HepG2 (cell line): ENCODE measurements at regions not wholly inside any gene's neighbourhood (a gene's known extent, or its start where the extent isn't known, plus 50 kb on each side); places are given as distances from the start of the nearest gene placed in this dataset.

Source experiments
- CEBPB ChIP-seq: IDR thresholded peaks from 2 replicates; pipeline ENCODE4 v1.6.1; 2011; ENCODE audit warnings: low read depth, low read length, improper control_type of control experiment, borderline replicate concordance
- CREB3 ChIP-seq: sonication (generic); formaldehyde crosslinking; IDR thresholded peaks from 2 replicates; pipeline ENCODE4 v1.5.0; 2020; ENCODE audit warnings: missing genetic modification reagents
- EP300 ChIP-seq, 3 experiments: sonication (generic) in 1 of 3; formaldehyde crosslinking in 1 of 3; IDR thresholded peaks; 2 replicates each; pipeline versions ENCODE4 v1.5.1 to v1.6.1; 2011 to 2020; ENCODE audit warnings: low read depth in 2 of 3, low read length in 2 of 3, borderline replicate concordance in 1 of 3, improper control_type of control experiment in 1 of 3, mild to moderate bottlenecking in 1 of 3, missing genetic modification reagents in 1 of 3, moderate library complexity in 1 of 3
- GABPA ChIP-seq, 2 experiments: IDR thresholded peaks; 2 replicates each; pipeline ENCODE4 v1.6.1; 2011 to 2016; ENCODE audit warnings: low read depth in 2 of 2, low read length in 1 of 2, missing biosample characterization in 1 of 2, missing genetic modification characterization in 1 of 2
- MAFF ChIP-seq: IDR thresholded peaks from 2 replicates; pipeline ENCODE4 v1.6.1; 2011; ENCODE audit warnings: low read depth, low read length, improper control_type of control experiment
- MIER2 ChIP-seq: IDR thresholded peaks from 2 replicates; pipeline ENCODE4 v1.6.1; 2016; ENCODE audit warnings: missing biosample characterization, missing genetic modification reagents
- POLR2A ChIP-seq, 2 experiments: IDR thresholded peaks; 2 replicates each; pipeline ENCODE4 v1.6.1; 2011; ENCODE audit warnings: low read depth in 2 of 2, low read length in 2 of 2, mild to moderate bottlenecking in 1 of 2, moderate library complexity in 1 of 2; ENCODE audit not compliant: insufficient read depth in 1 of 2
- PRMT3 ChIP-seq: sonication (generic); formaldehyde crosslinking; IDR thresholded peaks from 2 replicates; pipeline ENCODE4 v1.8.1; 2022; ENCODE audit warnings: low read depth, mild to moderate bottlenecking, moderate library complexity, missing genetic modification reagents, borderline replicate concordance
- ZNF24 ChIP-seq: fragments of 450-650 bp; IDR thresholded peaks from 2 replicates; pipeline ENCODE4 v1.6.1; 2017; ENCODE audit warnings: antibody characterized with exemption, mild to moderate bottlenecking
- TF ChIP-seq, protein P1 (sequence below): IDR thresholded peaks from 2 replicates; pipeline ENCODE4 v1.6.1; 2016; ENCODE audit warnings: low read depth, missing genetic modification reagents, missing compliant biosample characterization
- TF ChIP-seq, protein P2 (sequence below): sonication (generic); formaldehyde crosslinking; IDR thresholded peaks from 2 replicates; pipeline ENCODE4 v1.5.0; 2020; ENCODE audit warnings: mild to moderate bottlenecking, missing genetic modification reagents, moderate library complexity

GRCh38 chr4:107279733-107280132 lies 243.6 kb upstream of the DKK2 start:
- no peak for TF ChIP-seq ZNF24
- TF ChIP-seq, protein P1, sequence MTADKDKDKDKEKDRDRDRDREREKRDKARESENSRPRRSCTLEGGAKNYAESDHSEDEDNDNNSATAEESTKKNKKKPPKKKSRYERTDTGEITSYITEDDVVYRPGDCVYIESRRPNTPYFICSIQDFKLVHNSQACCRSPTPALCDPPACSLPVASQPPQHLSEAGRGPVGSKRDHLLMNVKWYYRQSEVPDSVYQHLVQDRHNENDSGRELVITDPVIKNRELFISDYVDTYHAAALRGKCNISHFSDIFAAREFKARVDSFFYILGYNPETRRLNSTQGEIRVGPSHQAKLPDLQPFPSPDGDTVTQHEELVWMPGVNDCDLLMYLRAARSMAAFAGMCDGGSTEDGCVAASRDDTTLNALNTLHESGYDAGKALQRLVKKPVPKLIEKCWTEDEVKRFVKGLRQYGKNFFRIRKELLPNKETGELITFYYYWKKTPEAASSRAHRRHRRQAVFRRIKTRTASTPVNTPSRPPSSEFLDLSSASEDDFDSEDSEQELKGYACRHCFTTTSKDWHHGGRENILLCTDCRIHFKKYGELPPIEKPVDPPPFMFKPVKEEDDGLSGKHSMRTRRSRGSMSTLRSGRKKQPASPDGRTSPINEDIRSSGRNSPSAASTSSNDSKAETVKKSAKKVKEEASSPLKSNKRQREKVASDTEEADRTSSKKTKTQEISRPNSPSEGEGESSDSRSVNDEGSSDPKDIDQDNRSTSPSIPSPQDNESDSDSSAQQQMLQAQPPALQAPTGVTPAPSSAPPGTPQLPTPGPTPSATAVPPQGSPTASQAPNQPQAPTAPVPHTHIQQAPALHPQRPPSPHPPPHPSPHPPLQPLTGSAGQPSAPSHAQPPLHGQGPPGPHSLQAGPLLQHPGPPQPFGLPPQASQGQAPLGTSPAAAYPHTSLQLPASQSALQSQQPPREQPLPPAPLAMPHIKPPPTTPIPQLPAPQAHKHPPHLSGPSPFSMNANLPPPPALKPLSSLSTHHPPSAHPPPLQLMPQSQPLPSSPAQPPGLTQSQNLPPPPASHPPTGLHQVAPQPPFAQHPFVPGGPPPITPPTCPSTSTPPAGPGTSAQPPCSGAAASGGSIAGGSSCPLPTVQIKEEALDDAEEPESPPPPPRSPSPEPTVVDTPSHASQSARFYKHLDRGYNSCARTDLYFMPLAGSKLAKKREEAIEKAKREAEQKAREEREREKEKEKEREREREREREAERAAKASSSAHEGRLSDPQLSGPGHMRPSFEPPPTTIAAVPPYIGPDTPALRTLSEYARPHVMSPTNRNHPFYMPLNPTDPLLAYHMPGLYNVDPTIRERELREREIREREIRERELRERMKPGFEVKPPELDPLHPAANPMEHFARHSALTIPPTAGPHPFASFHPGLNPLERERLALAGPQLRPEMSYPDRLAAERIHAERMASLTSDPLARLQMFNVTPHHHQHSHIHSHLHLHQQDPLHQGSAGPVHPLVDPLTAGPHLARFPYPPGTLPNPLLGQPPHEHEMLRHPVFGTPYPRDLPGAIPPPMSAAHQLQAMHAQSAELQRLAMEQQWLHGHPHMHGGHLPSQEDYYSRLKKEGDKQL (CRISPR knock-in tag), result no peak
- no peak for TF ChIP-seq MIER2 (CRISPR knock-in tag)
- TF ChIP-seq MAFF, result no peak
- no peak for TF ChIP-seq EP300 (IDR thresholded peaks at IDR 0.05; ENCODE audit: low read depth in 2 of 2, low read length in 2 of 2)
- no peak for TF ChIP-seq EP300 (CRISPR knock-in tag; IDR thresholded peaks at IDR 0.05; ENCODE audit: borderline replicate concordance)
- TF ChIP-seq PRMT3 (CRISPR knock-in tag), result no peak
- TF ChIP-seq POLR2A (IDR thresholded peaks at IDR 0.05; ENCODE audit: insufficient read depth in 1 of 2, low read depth in 2 of 2, low read length in 2 of 2), result no peak
- no peak for TF ChIP-seq CREB3 (CRISPR knock-in tag)
- no peak for TF ChIP-seq GABPA (IDR thresholded peaks at IDR 0.05; ENCODE audit: low read depth, low read length)
- no peak for TF ChIP-seq GABPA (CRISPR knock-in tag; IDR thresholded peaks at IDR 0.05; ENCODE audit: low read depth)
- no peak for TF ChIP-seq CEBPB
- TF ChIP-seq, protein P2, sequence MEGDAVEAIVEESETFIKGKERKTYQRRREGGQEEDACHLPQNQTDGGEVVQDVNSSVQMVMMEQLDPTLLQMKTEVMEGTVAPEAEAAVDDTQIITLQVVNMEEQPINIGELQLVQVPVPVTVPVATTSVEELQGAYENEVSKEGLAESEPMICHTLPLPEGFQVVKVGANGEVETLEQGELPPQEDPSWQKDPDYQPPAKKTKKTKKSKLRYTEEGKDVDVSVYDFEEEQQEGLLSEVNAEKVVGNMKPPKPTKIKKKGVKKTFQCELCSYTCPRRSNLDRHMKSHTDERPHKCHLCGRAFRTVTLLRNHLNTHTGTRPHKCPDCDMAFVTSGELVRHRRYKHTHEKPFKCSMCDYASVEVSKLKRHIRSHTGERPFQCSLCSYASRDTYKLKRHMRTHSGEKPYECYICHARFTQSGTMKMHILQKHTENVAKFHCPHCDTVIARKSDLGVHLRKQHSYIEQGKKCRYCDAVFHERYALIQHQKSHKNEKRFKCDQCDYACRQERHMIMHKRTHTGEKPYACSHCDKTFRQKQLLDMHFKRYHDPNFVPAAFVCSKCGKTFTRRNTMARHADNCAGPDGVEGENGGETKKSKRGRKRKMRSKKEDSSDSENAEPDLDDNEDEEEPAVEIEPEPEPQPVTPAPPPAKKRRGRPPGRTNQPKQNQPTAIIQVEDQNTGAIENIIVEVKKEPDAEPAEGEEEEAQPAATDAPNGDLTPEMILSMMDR (CRISPR knock-in tag), result no peak
